ENCODE measurements at regions not wholly inside any gene's neighbourhood (a gene's known extent, or its start where the extent isn't known, plus 50 kb on each side); places are given as distances from the start of the nearest gene placed in this dataset.

DNA sequence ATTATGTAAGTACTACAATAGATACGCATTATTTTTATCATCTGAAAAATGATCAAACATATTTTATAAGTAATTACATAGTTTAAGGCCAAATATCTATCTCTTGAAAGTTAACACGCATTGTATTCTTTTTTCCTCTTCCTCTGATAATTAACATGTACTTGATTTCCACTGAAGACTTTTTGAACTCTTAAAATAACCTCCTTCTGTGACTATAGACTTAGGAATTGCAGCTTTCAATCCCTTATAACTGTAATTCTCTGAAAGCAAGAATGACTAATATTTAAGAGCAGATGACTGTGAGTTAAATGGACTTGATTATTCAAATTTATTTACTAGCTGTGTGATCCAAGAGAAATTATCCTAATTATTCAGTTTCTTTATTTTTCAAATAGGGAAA is 730.6 kb upstream of the NECTIN3 start:
- no peaks in the 10 kb centered on the region for H4K20me1 ChIP-seq (ENCODE audit: low read length)
- H3K4me2 ChIP-seq (ENCODE audit: low read length), result no peak overlapping the region
- H3K4me3 ChIP-seq (ENCODE audit: low read length), result no peak overlapping the region
- TF ChIP-seq EZH2 (IDR thresholded peaks at IDR 0.05; ENCODE audit: low read length, unreplicated experiment) (no peak), EZH2phosphoT487 (IDR thresholded peaks at IDR 0.05; ENCODE audit: borderline replicate concordance, low read length) (no peak)
- TF ChIP-seq, protein P1, sequence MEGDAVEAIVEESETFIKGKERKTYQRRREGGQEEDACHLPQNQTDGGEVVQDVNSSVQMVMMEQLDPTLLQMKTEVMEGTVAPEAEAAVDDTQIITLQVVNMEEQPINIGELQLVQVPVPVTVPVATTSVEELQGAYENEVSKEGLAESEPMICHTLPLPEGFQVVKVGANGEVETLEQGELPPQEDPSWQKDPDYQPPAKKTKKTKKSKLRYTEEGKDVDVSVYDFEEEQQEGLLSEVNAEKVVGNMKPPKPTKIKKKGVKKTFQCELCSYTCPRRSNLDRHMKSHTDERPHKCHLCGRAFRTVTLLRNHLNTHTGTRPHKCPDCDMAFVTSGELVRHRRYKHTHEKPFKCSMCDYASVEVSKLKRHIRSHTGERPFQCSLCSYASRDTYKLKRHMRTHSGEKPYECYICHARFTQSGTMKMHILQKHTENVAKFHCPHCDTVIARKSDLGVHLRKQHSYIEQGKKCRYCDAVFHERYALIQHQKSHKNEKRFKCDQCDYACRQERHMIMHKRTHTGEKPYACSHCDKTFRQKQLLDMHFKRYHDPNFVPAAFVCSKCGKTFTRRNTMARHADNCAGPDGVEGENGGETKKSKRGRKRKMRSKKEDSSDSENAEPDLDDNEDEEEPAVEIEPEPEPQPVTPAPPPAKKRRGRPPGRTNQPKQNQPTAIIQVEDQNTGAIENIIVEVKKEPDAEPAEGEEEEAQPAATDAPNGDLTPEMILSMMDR (conservative IDR thresholded peaks at IDR 0.05; ENCODE audit: low read depth, low read length), result no peak
- no peak overlapping the region for H3K9ac ChIP-seq (ENCODE audit: low read length)
- H3K79me2 ChIP-seq (ENCODE audit: low read length), result no peaks in the 10 kb centered on the region
- no peaks in the 10 kb centered on the region for H3K9me2 ChIP-seq (replicated peaks; ENCODE audit: low read length)
- peaks cover 17% of the 10 kb centered on the region for H3K4me1 ChIP-seq (ENCODE audit: insufficient read depth, low read length)
- H3K9me3 ChIP-seq (ENCODE audit: low read length), result no peaks in the 10 kb centered on the region
- ChIA-PET POLR2A (ENCODE audit: unreplicated experiment) (no interaction called here), CTCF (no interaction called here)
- H3K27ac ChIP-seq (ENCODE audit: low read length), result no peak overlapping the region
- DNase-seq, result peak; percentile 25
- H3F3A ChIP-seq (ENCODE audit: low read length, unreplicated experiment), result no peaks in the 10 kb centered on the region
- H3K36me3 ChIP-seq (ENCODE audit: low read depth, low read length), result no peaks in the 10 kb centered on the region
- intact Hi-C loops (cut with micrococcal nuclease), result no loop called here
- no TSS peak for BruUV-seq (replicated peaks)
- H2AFZ ChIP-seq (ENCODE audit: low read length), result no peak overlapping the region
- ATAC-seq, result no peak
- H3K27me3 ChIP-seq (ENCODE audit: low read length), result no peaks in the 10 kb centered on the region

DNA sequence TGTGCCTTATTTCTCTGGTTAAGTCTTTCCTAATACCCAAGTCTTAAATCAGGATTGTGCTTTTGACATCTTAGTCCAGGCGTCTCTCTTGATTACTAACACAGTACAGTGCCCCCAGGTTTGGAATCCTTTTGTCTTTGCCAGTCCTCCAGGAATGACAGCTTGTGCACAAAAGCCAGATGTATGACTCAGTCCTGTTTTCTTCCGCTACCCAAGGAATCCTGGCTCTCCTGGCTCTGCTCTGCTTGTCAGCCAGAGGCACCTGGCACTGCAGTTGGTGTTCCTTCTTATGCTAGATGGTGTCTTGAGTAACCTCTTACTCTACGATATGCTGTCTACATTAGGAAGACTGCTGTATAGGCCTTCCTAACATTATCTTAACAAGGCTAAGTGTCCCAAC is 728.2 kb upstream of the NECTIN3 start:
- peak; percentile 85 for ATAC-seq
- intact Hi-C loops (cut with micrococcal nuclease), result no loop called here

DNA sequence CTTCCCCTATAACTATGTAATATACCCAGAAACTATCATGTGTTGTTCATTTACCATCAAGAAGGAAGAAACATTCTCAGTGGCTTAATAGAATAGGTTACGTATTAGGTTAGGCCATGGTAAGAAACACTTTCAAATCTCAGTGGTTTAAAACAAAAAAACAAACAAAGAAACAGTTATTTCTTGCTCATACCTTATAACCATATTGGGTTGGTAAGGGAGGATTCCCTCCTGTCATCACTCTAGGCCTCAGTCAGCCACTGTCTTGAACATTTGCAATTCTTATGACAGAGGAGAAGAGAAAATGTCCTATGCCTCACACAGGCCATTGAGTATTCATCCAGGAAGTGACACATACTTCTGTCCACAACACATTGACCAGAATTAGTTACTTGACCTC is 727.7 kb upstream of the NECTIN3 start:
- Histone ChIP-seq H3K9me2 (replicated peaks; ENCODE audit: low read length) (no peaks in the 10 kb centered on the region), H3K4me3 (ENCODE audit: low read length) (no peak overlapping the region), H3F3A (ENCODE audit: low read length, unreplicated experiment) (no peaks in the 10 kb centered on the region), H3K36me3 (ENCODE audit: low read depth, low read length) (no peaks in the 10 kb centered on the region), H3K79me2 (ENCODE audit: low read length) (no peaks in the 10 kb centered on the region), H3K9ac (ENCODE audit: low read length) (no peak overlapping the region), H3K4me2 (ENCODE audit: low read length) (no peak overlapping the region), H3K27ac (ENCODE audit: low read length) (no peak overlapping the region), H3K9me3 (ENCODE audit: low read length) (no peaks in the 10 kb centered on the region), H2AFZ (ENCODE audit: low read length) (no peak overlapping the region), H3K4me1 (ENCODE audit: insufficient read depth, low read length) (peaks cover 17% of the 10 kb centered on the region), H4K20me1 (ENCODE audit: low read length) (no peaks in the 10 kb centered on the region), H3K27me3 (ENCODE audit: low read length) (no peaks in the 10 kb centered on the region)
- intact Hi-C loops (cut with micrococcal nuclease), result no loop called here
- BruUV-seq (replicated peaks), result no TSS peak
- POLR2A ChIA-PET (ENCODE audit: unreplicated experiment), result no interaction called here
- TF ChIP-seq, protein P1 (conservative IDR thresholded peaks at IDR 0.05; ENCODE audit: low read depth, low read length), result no peak
- TF ChIP-seq EZH2 (IDR thresholded peaks at IDR 0.05; ENCODE audit: low read length, unreplicated experiment) (no peak), EZH2phosphoT487 (IDR thresholded peaks at IDR 0.05; ENCODE audit: borderline replicate concordance, low read length) (no peak)
- CTCF ChIA-PET, result no interaction called here
- ATAC-seq (peak; percentile 78), DNase-seq (peak; percentile 45)

More for the DNA sequence above, 728.2 kb upstream of the NECTIN3 start:
- ChIA-PET POLR2A (ENCODE audit: unreplicated experiment) (no interaction called here), CTCF (no interaction called here)
- H2AFZ ChIP-seq (ENCODE audit: low read length), result no peak overlapping the region
- no peaks in the 10 kb centered on the region for H4K20me1 ChIP-seq (ENCODE audit: low read length)
- H3K9me2 ChIP-seq (replicated peaks; ENCODE audit: low read length), result no peaks in the 10 kb centered on the region
- no peak overlapping the region for H3K9ac ChIP-seq (ENCODE audit: low read length)
- no peaks in the 10 kb centered on the region for H3K9me3 ChIP-seq (ENCODE audit: low read length)
- no peaks in the 10 kb centered on the region for H3K79me2 ChIP-seq (ENCODE audit: low read length)
- H3K36me3 ChIP-seq (ENCODE audit: low read depth, low read length), result no peaks in the 10 kb centered on the region
- no TSS peak for BruUV-seq (replicated peaks)
- H3K4me1 ChIP-seq (ENCODE audit: insufficient read depth, low read length), result peaks cover 17% of the 10 kb centered on the region
- TF ChIP-seq EZH2 (IDR thresholded peaks at IDR 0.05; ENCODE audit: low read length, unreplicated experiment) (no peak), EZH2phosphoT487 (IDR thresholded peaks at IDR 0.05; ENCODE audit: borderline replicate concordance, low read length) (no peak)
- TF ChIP-seq, protein P1 (conservative IDR thresholded peaks at IDR 0.05; ENCODE audit: low read depth, low read length), result no peak
- H3K4me2 ChIP-seq (ENCODE audit: low read length), result no peak overlapping the region
- no peaks in the 10 kb centered on the region for H3K27me3 ChIP-seq (ENCODE audit: low read length)
- DNase-seq, result peak; percentile 67
- H3K4me3 ChIP-seq (ENCODE audit: low read length), result no peak overlapping the region
- H3F3A ChIP-seq (ENCODE audit: low read length, unreplicated experiment), result no peaks in the 10 kb centered on the region
- no peak overlapping the region for H3K27ac ChIP-seq (ENCODE audit: low read length)

Data from PC-3 (cell line).